CD14-positive monocyte (primary cell): ENCODE measurements at regions not wholly inside any gene's neighbourhood (a gene's known extent, or its start where the extent isn't known, plus 50 kb on each side); places are given as distances from the start of the nearest gene placed in this dataset.

ENCODE experiments used
- DNase-seq, 3 donors: peaks; one replicate each; pipeline ENCODE4 v3.0.0-alpha.2; 2011 to 2022
- H2AFZ ChIP-seq: 2 replicates; pipeline ENCODE4 v1.6.0; 2012; ENCODE audit warnings: mild to moderate bottlenecking, low read depth, low read length, inconsistent platforms; ENCODE audit not compliant: insufficient read depth, poor library complexity, severe bottlenecking
- H3K27ac ChIP-seq, 2 donors: 1 replicate in 1 of 2; 2 replicates in 1 of 2; pipeline ENCODE4 v1.5.1; 2012 to 2013; ENCODE audit warnings: low read length in 2 of 2, control low read depth in 1 of 2, inconsistent platforms in 1 of 2, low read depth in 1 of 2, mild to moderate bottlenecking in 1 of 2
- H3K27me3 ChIP-seq, 2 donors: one replicate each; pipeline versions ENCODE4 v1.6.0 to v1.6.1; 2011 to 2013; ENCODE audit warnings: low read length in 2 of 2; ENCODE audit not compliant: control insufficient read depth in 2 of 2, insufficient read depth in 2 of 2
- H3K36me3 ChIP-seq, 2 donors: replicated peaks in 1 of 2; 1 replicate in 1 of 2; 2 replicates in 1 of 2; pipeline versions ENCODE4 v1.5.1 to v1.6.1; 2012 to 2013; ENCODE audit warnings: low read length in 2 of 2, control low read depth in 1 of 2, inconsistent platforms in 1 of 2, mild to moderate bottlenecking in 1 of 2; ENCODE audit not compliant: insufficient read depth in 2 of 2, control insufficient read depth in 1 of 2
- H3K4me1 ChIP-seq, 2 donors: 1 replicate in 1 of 2; 2 replicates in 1 of 2; pipeline versions ENCODE4 v1.5.1 to v1.6.1; 2012 to 2013; ENCODE audit warnings: low read length in 2 of 2, control low read depth in 1 of 2, inconsistent platforms in 1 of 2, mild to moderate bottlenecking in 1 of 2, moderate library complexity in 1 of 2; ENCODE audit not compliant: insufficient read depth in 2 of 2, control insufficient read depth in 1 of 2
- H3K4me2 ChIP-seq: replicated peaks from 2 replicates; pipeline ENCODE3; 2012; ENCODE audit warnings: low read length, moderate library complexity, mild to moderate bottlenecking; ENCODE audit not compliant: poor library complexity, severe bottlenecking; ENCODE audit errors: extremely low read depth
- H3K4me3 ChIP-seq, 3 experiments: fragments of 200-600 bp in 1 of 3; sonication (generic) in 1 of 3; replicated peaks in 1 of 3; 1 replicate in 2 of 3; 2 replicates in 1 of 3; pipeline ENCODE4 v1.5.1; 2011 to 2013; ENCODE audit warnings: low read length in 3 of 3, mild to moderate bottlenecking in 3 of 3, control low read depth in 2 of 3, low read depth in 2 of 3, inconsistent platforms in 1 of 3, moderate library complexity in 1 of 3
- H3K79me2 ChIP-seq: 2 replicates; pipeline ENCODE4 v1.6.0; 2012; ENCODE audit warnings: mild to moderate bottlenecking, control low read depth, inconsistent platforms, low read length, moderate library complexity; ENCODE audit not compliant: insufficient read depth
- H3K9ac ChIP-seq: 2 replicates; pipeline ENCODE4 v1.6.0; 2017; ENCODE audit warnings: low read length, mild to moderate bottlenecking; ENCODE audit not compliant: insufficient read depth, poor library complexity, severe bottlenecking
- H3K9me3 ChIP-seq, 2 donors: replicated peaks in 1 of 2; 1 replicate in 1 of 2; 2 replicates in 1 of 2; pipeline versions ENCODE4 v1.5.1 to v1.6.1; 2012 to 2013; ENCODE audit warnings: low read length in 2 of 2, control low read depth in 1 of 2; ENCODE audit not compliant: control insufficient read depth in 1 of 2, insufficient read depth in 1 of 2
- H4K20me1 ChIP-seq: 2 replicates; pipeline ENCODE4 v1.6.0; 2012; ENCODE audit warnings: mild to moderate bottlenecking, low read length, control low read depth, moderate library complexity; ENCODE audit not compliant: insufficient read depth
- H3K27ac Mint-ChIP-seq, 7 donors: one replicate each; pipeline ENCODE4 v1.8.0; 2020; ENCODE audit warnings: mild to moderate bottlenecking in 7 of 7, mixed read lengths in 7 of 7, moderate library complexity in 6 of 7, inconsistent platforms in 2 of 7
- H3K27me3 Mint-ChIP-seq, 3 donors: one replicate each; pipeline ENCODE4 v1.8.0; 2021 to 2022; ENCODE audit warnings: low read depth in 3 of 3, mild to moderate bottlenecking in 3 of 3, mixed read lengths in 3 of 3, moderate library complexity in 3 of 3, inconsistent platforms in 1 of 3
- H3K36me3 Mint-ChIP-seq, 2 donors: one replicate each; pipeline ENCODE4 v1.8.0; 2020; ENCODE audit warnings: mixed read lengths in 2 of 2, inconsistent platforms in 1 of 2, mild to moderate bottlenecking in 1 of 2
- H3K4me1 Mint-ChIP-seq: one replicate; pipeline ENCODE4 v1.8.0; 2020; ENCODE audit warnings: mild to moderate bottlenecking, mixed read lengths
- H3K4me3 Mint-ChIP-seq, 2 donors: one replicate each; pipeline ENCODE4 v1.8.0; 2020; ENCODE audit warnings: mild to moderate bottlenecking in 2 of 2, mixed read lengths in 2 of 2, moderate library complexity in 1 of 2
- H3K9me3 Mint-ChIP-seq, 7 donors: one replicate each; pipeline ENCODE4 v1.8.0; 2020 to 2022; ENCODE audit warnings: mixed read lengths in 7 of 7, mild to moderate bottlenecking in 6 of 7, moderate library complexity in 6 of 7, inconsistent platforms in 2 of 7
- whole genome bisulfite sequencing: methylation state at CpG from one replicate; pipeline ENCODE4 v1.1.5; 2013; ENCODE audit warnings: missing lambda C conversion rate; ENCODE audit not compliant: insufficient coverage; 5-methylcytosine and 5-hydroxymethylcytosine counted together
- intact Hi-C, 2 donors: fragments of 100-400 bp; cut with micrococcal nuclease; formaldehyde crosslinking; loops; one replicate each; pipeline versions ENCODE4 v1.15.0 to v1.15.1; 2023
- TF ChIP-seq, protein P1 (sequence below): fragments of 200-600 bp; IDR thresholded peaks from one replicate; pipeline ENCODE4 v1.8.0; 2022; ENCODE audit warnings: antibody characterized with exemption, mild to moderate bottlenecking

DNA sequence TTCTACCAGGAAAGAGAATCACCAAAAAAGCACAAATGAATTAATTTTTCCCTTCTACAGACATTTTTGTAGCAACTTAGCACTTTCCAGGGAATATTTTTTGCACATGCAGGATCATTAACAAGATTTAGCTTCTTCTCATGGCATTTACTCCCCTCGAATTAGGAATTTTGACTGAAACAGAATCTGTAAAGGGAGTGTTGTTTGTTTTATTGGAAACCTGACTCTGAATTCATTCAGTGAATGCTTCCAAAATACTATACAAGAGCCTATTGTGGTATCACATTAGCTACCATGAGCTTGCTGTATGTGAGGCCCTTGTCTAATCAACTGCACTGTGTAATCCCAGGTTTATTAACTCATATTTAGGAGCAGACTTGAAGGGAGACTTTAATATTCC lies 130.4 kb upstream of the ATP10A start:
- Histone ChIP-seq H3K4me1 (no peaks in the 10 kb centered on the region), H3K4me3 (no peak overlapping the region), H3K36me3 (no peaks in the 10 kb centered on the region), H2AFZ (no peak overlapping the region), H3K9ac (no peak overlapping the region), H3K79me2 (no peaks in the 10 kb centered on the region), H3K27me3 (no peaks in the 10 kb centered on the region), H4K20me1 (no peaks in the 10 kb centered on the region), H3K27ac (no peak overlapping the region), H3K9me3 (peaks cover 13 to 20% of the 10 kb centered on the region in 2 donors), H3K4me2 (no peak overlapping the region)
- Mint-ChIP-seq H3K27ac (no peak overlapping the region), H3K36me3 (no peaks in the 10 kb centered on the region), H3K27me3 (peaks cover 0 to 7% (median 1%) of the 10 kb centered on the region in 3 donors), H3K4me1 (no peaks in the 10 kb centered on the region), H3K9me3 (peaks cover 0 to 26% (median 12%) of the 10 kb centered on the region in 7 donors), H3K4me3 (no peak overlapping the region)
- TF ChIP-seq, protein P1, sequence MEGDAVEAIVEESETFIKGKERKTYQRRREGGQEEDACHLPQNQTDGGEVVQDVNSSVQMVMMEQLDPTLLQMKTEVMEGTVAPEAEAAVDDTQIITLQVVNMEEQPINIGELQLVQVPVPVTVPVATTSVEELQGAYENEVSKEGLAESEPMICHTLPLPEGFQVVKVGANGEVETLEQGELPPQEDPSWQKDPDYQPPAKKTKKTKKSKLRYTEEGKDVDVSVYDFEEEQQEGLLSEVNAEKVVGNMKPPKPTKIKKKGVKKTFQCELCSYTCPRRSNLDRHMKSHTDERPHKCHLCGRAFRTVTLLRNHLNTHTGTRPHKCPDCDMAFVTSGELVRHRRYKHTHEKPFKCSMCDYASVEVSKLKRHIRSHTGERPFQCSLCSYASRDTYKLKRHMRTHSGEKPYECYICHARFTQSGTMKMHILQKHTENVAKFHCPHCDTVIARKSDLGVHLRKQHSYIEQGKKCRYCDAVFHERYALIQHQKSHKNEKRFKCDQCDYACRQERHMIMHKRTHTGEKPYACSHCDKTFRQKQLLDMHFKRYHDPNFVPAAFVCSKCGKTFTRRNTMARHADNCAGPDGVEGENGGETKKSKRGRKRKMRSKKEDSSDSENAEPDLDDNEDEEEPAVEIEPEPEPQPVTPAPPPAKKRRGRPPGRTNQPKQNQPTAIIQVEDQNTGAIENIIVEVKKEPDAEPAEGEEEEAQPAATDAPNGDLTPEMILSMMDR = no peak
- WGBS = no CpG with 5 or more reads among the region's 1 CpG
- intact Hi-C loops = no loop called here
- DNase-seq = no peak

DNA sequence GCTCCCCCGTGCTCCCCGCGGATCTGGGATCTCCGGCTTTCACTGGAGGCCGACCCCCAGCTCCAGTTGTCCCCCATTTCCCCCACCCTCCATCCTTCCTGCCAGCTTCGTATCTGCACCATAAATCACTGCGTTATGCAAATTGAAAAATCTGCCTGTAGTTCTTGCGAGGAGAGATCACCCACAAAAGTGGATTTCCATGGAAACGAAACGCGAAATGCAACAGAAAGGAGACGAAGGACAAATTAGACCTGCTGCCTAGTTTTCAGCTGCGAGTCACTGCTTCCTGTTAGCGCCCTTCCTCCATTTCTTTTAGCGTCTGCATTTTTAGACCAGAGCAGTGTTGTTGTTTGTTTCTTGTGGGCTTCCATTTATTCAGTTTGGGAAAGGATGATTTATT lies 127.1 kb upstream of the ATP10A start:
- intact Hi-C loops = no loop called here
- H3K27ac ChIP-seq = no peak overlapping the region
- H3K9ac ChIP-seq = no peak overlapping the region
- no peak overlapping the region for H3K4me3 ChIP-seq
- no peaks in the 10 kb centered on the region for H3K27me3 ChIP-seq
- peaks cover 1 to 5% (median 1%) of the 10 kb centered on the region in 3 donors for H3K27me3 Mint-ChIP-seq
- H3K36me3 Mint-ChIP-seq = no peaks in the 10 kb centered on the region
- peaks cover 13 to 20% of the 10 kb centered on the region in 2 donors for H3K9me3 ChIP-seq
- H3K4me3 Mint-ChIP-seq = no peak overlapping the region
- WGBS = 86% methylated on average over 10 of the region's 15 CpGs
- no peak overlapping the region for H3K27ac Mint-ChIP-seq
- H3K4me1 Mint-ChIP-seq = no peaks in the 10 kb centered on the region
- H3K4me2 ChIP-seq = no peak overlapping the region
- H3K4me1 ChIP-seq = no peaks in the 10 kb centered on the region
- no peak overlapping the region for H2AFZ ChIP-seq
- H3K9me3 Mint-ChIP-seq = peaks cover 2 to 24% (median 14%) of the 10 kb centered on the region in 7 donors
- no peaks in the 10 kb centered on the region for H3K79me2 ChIP-seq
- no peaks in the 10 kb centered on the region for H4K20me1 ChIP-seq
- no peaks in the 10 kb centered on the region for H3K36me3 ChIP-seq
- TF ChIP-seq, protein P1 = no peak
- no peak for DNase-seq
